ENCODE measurements at regions not wholly inside any gene's neighbourhood (a gene's known extent, or its start where the extent isn't known, plus 50 kb on each side); places are given as distances from the start of the nearest gene placed in this dataset.

- no peak overlapping the region for H3K4me3 ChIP-seq (ENCODE audit: severe bottlenecking)
- no peak for TF ChIP-seq CTCF (IDR thresholded peaks at IDR 0.05; ENCODE audit: poor library complexity, severe bottlenecking)
- no peaks in the 10 kb centered on the region for H3K4me1 ChIP-seq (ENCODE audit: insufficient read depth, poor library complexity, severe bottlenecking)
- no peak overlapping the region for H3K27ac ChIP-seq (ENCODE audit: poor library complexity, severe bottlenecking)
- no peak for ATAC-seq (ENCODE audit: low read depth)
- H3K27me3 ChIP-seq (ENCODE audit: insufficient read depth, poor library complexity, severe bottlenecking), result no peaks in the 10 kb centered on the region
- H3K9me3 ChIP-seq (ENCODE audit: severe bottlenecking), result no peaks in the 10 kb centered on the region
- DNase-seq (ENCODE audit: low spot score), result no peak
- no peaks in the 10 kb centered on the region for H3K36me3 ChIP-seq (ENCODE audit: low read depth)
Observed at GRCh38 chr17:52395308-52395707, 236.8 kb upstream of the CA10 start.

DNA sequence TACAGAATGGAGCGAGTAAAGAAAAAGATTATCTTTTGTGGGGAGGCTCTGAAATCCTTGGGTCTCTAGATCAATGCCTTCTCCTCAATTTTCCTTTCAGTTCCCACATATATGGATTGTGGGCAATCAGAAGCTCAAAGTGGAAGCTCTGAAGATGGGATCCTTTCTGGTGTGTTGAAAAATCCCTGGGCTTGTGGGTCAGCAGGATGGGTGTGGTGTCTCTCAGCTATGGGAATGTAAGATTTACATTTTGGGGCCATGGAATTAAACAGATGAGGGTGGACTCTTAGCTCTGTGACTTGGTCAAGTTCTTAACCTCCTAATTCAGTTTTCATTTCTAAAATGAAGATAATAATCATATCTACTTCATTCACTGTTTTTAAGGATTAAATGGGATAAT, 231.9 kb upstream of the CA10 start:
- no peaks in the 10 kb centered on the region for H3K36me3 ChIP-seq (ENCODE audit: low read depth)
- H3K4me3 ChIP-seq (ENCODE audit: severe bottlenecking), result no peak overlapping the region
- no peak for TF ChIP-seq CTCF (IDR thresholded peaks at IDR 0.05; ENCODE audit: poor library complexity, severe bottlenecking)
- peaks cover 3% of the 10 kb centered on the region for H3K9me3 ChIP-seq (ENCODE audit: severe bottlenecking)
- DNase-seq (ENCODE audit: low spot score) (no peak), ATAC-seq (ENCODE audit: low read depth) (no peak)
- no peak overlapping the region for H3K27ac ChIP-seq (ENCODE audit: poor library complexity, severe bottlenecking)
- no peaks in the 10 kb centered on the region for H3K27me3 ChIP-seq (ENCODE audit: insufficient read depth, poor library complexity, severe bottlenecking)
- no peaks in the 10 kb centered on the region for H3K4me1 ChIP-seq (ENCODE audit: insufficient read depth, poor library complexity, severe bottlenecking)

GRCh38 chr17:52389632-52390031, 231.1 kb upstream of the CA10 start:
- Histone ChIP-seq H3K27ac (ENCODE audit: poor library complexity, severe bottlenecking) (no peak overlapping the region), H3K36me3 (ENCODE audit: low read depth) (no peaks in the 10 kb centered on the region), H3K4me3 (ENCODE audit: severe bottlenecking) (no peak overlapping the region), H3K9me3 (ENCODE audit: severe bottlenecking) (peaks cover 3% of the 10 kb centered on the region), H3K27me3 (ENCODE audit: insufficient read depth, poor library complexity, severe bottlenecking) (no peaks in the 10 kb centered on the region), H3K4me1 (ENCODE audit: insufficient read depth, poor library complexity, severe bottlenecking) (no peaks in the 10 kb centered on the region)
- TF ChIP-seq CTCF (IDR thresholded peaks at IDR 0.05; ENCODE audit: poor library complexity, severe bottlenecking), result no peak
- DNase-seq (ENCODE audit: low spot score), result no peak
- no peak for ATAC-seq (ENCODE audit: low read depth)

DNA sequence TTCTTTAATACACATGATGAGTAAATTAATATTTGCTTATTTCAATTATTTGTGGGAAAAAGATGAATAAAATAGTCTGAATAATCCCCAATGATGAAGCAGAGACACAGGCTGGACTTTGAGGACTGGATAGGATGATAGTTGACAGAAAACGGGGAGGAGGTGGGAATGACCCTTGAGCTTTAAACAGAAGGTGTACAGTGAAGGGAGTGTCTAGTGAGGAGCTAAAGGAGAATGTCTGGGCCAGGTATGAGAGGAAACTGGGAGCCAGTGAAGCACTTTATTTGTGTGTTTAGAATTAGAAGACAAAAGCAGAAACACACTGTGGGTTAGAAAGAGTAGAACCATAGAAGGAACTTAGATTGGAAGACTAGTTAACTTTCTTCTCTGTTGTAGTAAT, 230.4 kb upstream of the CA10 start:
- no peak overlapping the region for H3K27ac ChIP-seq (ENCODE audit: poor library complexity, severe bottlenecking)
- H3K36me3 ChIP-seq (ENCODE audit: low read depth), result no peaks in the 10 kb centered on the region
- no peak for TF ChIP-seq CTCF (IDR thresholded peaks at IDR 0.05; ENCODE audit: poor library complexity, severe bottlenecking)
- H3K4me1 ChIP-seq (ENCODE audit: insufficient read depth, poor library complexity, severe bottlenecking), result no peaks in the 10 kb centered on the region
- H3K4me3 ChIP-seq (ENCODE audit: severe bottlenecking), result no peak overlapping the region
- no peak for ATAC-seq (ENCODE audit: low read depth)
- H3K27me3 ChIP-seq (ENCODE audit: insufficient read depth, poor library complexity, severe bottlenecking), result no peaks in the 10 kb centered on the region
- H3K9me3 ChIP-seq (ENCODE audit: severe bottlenecking), result peaks cover 3% of the 10 kb centered on the region
- no peak for DNase-seq (ENCODE audit: low spot score)

DNA sequence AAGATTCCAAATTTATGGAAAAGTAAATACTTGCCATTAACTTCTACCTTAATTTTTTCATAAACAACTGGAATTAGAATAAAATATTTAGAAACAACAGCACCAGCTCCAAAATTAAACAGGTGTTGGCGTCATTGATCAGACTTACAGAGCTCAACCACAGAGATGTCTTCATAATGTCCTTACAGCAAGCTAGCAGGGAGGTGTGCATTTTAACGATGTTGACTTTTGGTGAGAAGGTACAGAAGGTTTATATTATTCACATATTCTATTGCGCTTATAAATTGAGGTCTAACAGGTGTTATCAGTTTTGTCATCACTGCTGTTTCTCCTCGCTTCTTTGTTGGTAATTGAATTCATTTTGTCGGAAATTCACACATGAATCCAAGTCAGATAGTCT, 226.2 kb upstream of the CA10 start:
- no peaks in the 10 kb centered on the region for H3K36me3 ChIP-seq (ENCODE audit: low read depth)

More for the DNA sequence above, 226.2 kb upstream of the CA10 start:
- Histone ChIP-seq H3K4me1 (ENCODE audit: insufficient read depth, poor library complexity, severe bottlenecking) (no peaks in the 10 kb centered on the region), H3K27ac (ENCODE audit: poor library complexity, severe bottlenecking) (no peak overlapping the region), H3K27me3 (ENCODE audit: insufficient read depth, poor library complexity, severe bottlenecking) (no peaks in the 10 kb centered on the region), H3K4me3 (ENCODE audit: severe bottlenecking) (no peak overlapping the region), H3K9me3 (ENCODE audit: severe bottlenecking) (peaks cover 3% of the 10 kb centered on the region)
- TF ChIP-seq CTCF (IDR thresholded peaks at IDR 0.05; ENCODE audit: poor library complexity, severe bottlenecking), result no peak
- DNase-seq (ENCODE audit: low spot score) (no peak), ATAC-seq (ENCODE audit: low read depth) (no peak)

Data from RWPE2 (cell line).